HG03103 (cell line): ENCODE measurements at regions not wholly inside any gene's neighbourhood (a gene's known extent, or its start where the extent isn't known, plus 50 kb on each side); places are given as distances from the start of the nearest gene placed in this dataset.

ENCODE experiments used
- ATAC-seq: cut with Tn5 transposase; IDR thresholded peaks from one replicate; pipeline ENCODE4 v1.9.1; 2021; ENCODE audit warnings: low read depth; ENCODE audit not compliant: unreplicated experiment

DNA sequence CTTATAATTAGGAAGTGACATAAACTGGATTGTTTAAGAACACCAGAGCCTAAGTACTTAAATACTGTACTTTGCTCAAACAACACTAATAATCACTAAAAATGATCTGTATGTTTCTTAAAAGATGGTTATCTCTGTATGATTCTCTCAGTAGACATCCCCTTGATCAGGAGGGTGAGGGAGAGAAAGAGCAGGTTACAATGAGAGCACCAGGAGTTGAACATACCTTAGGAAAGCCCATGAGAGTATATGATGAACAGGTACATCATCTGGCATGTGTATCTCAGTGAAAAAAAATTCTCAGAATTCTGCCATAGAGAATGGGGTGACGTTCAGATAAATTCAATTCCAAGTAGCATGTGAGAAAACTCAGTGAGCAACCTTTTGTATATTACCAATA is 59.9 kb upstream of the IL2 start:
- ATAC-seq: no peak

DNA sequence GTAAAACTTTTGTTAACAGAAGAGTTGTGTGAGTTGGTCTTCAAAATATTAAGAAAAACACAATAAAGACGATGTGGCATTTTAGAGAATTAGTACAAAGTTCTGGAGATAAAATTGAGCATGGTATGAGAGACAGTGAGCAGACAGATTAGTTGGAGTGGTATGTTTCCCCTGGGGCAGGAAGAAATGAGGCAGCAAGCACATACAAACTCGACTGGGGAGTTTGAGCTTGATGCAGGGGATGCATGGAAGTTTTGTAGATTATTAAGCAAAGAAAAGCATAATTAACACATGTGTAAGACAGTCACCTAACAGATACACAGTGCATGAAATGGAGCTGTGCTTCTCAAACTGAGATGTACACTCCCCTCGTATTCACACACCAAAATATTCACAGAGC is 58.1 kb upstream of the IL2 start:
- no peak for ATAC-seq

DNA sequence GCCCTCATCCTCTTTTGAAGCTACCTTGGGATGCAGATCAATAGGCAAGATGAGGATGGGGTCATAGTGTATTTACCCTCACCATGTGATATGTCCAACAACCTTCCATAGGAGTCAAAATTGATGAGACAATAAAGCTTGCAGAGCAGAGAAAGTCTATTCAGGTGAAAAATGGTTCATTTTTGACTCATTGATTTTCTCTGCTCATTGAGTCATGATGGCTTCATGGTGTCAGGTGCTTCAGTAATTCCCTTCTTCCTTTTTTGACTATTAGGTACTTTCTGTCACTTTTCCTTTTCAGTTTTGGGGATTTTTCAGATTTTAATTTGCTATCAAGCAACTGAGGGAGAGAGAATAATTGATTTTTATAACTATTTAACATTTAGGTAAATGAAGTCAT is 55.9 kb upstream of the IL2 start:
- ATAC-seq: no peak

DNA sequence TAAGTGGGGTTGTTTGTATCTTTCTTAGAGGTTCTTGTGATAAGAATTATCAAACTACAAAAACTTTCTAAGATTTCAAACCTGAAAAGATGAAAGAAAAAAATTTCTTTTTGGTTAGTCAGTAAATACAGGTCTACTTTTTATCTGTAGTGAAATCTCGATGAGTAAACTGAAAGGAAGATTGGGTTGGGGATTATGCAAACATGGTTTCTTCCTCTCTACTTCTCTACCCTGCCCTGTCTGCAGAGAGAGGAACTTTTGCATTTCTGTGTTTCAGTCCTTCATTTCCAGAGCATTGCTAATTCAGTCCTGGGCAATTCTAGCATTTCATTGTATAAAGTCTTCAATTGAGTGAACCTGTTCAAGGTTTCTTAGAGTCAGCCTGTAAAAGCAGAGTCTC is 51.6 kb upstream of the IL2 start:
- ATAC-seq: no peak
